ENCODE measurements at regions not wholly inside any gene's neighbourhood (a gene's known extent, or its start where the extent isn't known, plus 50 kb on each side); places are given as distances from the start of the nearest gene placed in this dataset.

DNA sequence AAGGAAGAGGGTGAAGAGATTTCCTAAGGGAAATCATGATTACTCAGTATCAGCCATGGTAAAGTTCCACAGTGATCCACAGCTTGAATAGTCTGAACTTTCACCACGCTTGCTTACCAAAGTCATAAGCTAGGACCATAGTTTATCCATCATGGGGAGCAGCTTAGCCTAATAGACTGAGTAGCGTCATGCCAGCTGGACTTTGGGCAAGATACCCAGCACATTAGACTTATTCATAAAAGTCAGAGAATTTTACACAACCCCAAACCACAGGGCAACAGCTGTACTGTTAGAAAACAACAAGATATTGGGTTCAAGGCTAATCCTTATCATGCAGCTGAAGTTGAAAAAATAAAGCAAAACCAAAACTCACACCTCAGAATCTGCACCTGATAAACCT lies 491.0 kb downstream of the XPNPEP1 start:
- TF ChIP-seq, protein P1, sequence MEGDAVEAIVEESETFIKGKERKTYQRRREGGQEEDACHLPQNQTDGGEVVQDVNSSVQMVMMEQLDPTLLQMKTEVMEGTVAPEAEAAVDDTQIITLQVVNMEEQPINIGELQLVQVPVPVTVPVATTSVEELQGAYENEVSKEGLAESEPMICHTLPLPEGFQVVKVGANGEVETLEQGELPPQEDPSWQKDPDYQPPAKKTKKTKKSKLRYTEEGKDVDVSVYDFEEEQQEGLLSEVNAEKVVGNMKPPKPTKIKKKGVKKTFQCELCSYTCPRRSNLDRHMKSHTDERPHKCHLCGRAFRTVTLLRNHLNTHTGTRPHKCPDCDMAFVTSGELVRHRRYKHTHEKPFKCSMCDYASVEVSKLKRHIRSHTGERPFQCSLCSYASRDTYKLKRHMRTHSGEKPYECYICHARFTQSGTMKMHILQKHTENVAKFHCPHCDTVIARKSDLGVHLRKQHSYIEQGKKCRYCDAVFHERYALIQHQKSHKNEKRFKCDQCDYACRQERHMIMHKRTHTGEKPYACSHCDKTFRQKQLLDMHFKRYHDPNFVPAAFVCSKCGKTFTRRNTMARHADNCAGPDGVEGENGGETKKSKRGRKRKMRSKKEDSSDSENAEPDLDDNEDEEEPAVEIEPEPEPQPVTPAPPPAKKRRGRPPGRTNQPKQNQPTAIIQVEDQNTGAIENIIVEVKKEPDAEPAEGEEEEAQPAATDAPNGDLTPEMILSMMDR (IDR thresholded peaks at IDR 0.05): no peak
- no peak for TF ChIP-seq KDM5A (IDR thresholded peaks at IDR 0.05)
- TF ChIP-seq, protein P2, sequence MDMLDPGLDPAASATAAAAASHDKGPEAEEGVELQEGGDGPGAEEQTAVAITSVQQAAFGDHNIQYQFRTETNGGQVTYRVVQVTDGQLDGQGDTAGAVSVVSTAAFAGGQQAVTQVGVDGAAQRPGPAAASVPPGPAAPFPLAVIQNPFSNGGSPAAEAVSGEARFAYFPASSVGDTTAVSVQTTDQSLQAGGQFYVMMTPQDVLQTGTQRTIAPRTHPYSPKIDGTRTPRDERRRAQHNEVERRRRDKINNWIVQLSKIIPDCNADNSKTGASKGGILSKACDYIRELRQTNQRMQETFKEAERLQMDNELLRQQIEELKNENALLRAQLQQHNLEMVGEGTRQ (IDR thresholded peaks at IDR 0.05): no peak
